ENCODE measurements at regions not wholly inside any gene's neighbourhood (a gene's known extent, or its start where the extent isn't known, plus 50 kb on each side); places are given as distances from the start of the nearest gene placed in this dataset.

- TF ChIP-seq CTCF (IDR thresholded peaks at IDR 0.05) (peak; percentile 74), EZH2 (IDR thresholded peaks at IDR 0.05) (no peak), EZH2phosphoT487 (IDR thresholded peaks at IDR 0.05) (no peak)
Observed at GRCh38 chr7:86939197-86939814, 120.1 kb downstream of the ELAPOR2 start.
